LNCAP (cell line): ENCODE measurements at regions not wholly inside any gene's neighbourhood (a gene's known extent, or its start where the extent isn't known, plus 50 kb on each side); places are given as distances from the start of the nearest gene placed in this dataset.

Source experiments
- CTCF ChIP-seq: fragments of 450-650 bp; IDR thresholded peaks from 2 replicates; pipeline ENCODE4 v1.5.1; 2017; ENCODE audit warnings: mild to moderate bottlenecking

GRCh38 chr15:62430552-62430951, 265.5 kb upstream of the C2CD4B start:
- no peak for TF ChIP-seq CTCF

- TF ChIP-seq CTCF: no peak
Measured at GRCh38 chr15:62431008-62431797, 266.1 kb upstream of the C2CD4B start.

DNA sequence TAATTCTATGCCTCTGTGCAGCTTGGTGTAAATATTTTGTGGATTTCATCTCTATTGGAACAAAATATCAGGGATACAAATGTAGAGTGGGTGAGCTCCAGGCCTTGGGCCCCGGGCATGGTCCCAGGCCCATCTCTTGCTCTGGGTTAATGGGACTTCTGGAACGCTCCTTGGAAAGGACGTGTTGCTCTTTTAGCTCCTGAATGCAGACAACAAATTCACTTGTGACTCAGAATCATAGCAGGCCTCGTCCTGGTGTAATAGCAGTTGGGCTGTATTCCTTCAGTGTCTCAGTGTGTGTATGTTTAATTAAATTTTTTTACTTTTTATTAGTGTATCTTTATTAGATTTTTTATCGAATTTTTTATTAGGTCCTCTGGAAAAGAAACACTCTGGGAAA, 266.7 kb upstream of the C2CD4B start:
- TF ChIP-seq CTCF: no peak

GRCh38 chr15:62432702-62433398, 267.8 kb upstream of the C2CD4B start:
- TF ChIP-seq CTCF: no peak

DNA sequence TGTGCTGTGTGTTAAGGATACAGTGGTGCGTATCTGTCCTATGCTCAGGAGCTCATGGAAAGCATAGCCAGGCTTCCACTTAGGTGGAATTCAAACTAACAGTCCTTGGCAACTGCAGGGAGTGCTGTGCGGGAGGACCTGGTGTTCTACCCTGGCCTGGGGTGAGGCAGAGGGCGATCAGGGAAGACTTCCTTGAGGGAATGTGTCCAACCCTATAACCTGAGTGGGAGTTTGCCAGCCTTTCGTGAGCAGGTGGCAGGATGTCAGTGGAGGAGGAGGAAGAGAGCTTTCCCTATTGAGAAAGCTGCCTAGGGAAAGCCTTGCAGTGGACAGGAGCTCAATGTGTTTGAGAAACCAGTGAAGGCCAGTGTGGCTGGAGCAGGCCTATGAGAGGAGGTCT, 271.1 kb upstream of the C2CD4B start:
- no peak for TF ChIP-seq CTCF

GRCh38 chr15:62437753-62438152, 272.7 kb upstream of the C2CD4B start:
- TF ChIP-seq CTCF: no peak

GRCh38 chr15:62439543-62440016, 274.5 kb upstream of the C2CD4B start:
- no peak for TF ChIP-seq CTCF
